IMR-90 (cell line): ENCODE measurements at regions not wholly inside any gene's neighbourhood (a gene's known extent, or its start where the extent isn't known, plus 50 kb on each side); places are given as distances from the start of the nearest gene placed in this dataset.
A peak's percentile ranks its signal among the peaks of the same experiment; 100 is the strongest.

Source experiments
- ATAC-seq: fragments of 200-7000 bp; cut with Tn5 transposase; 2 replicates; pipeline ENCODE4 v1.9.1; 2020; ENCODE audit warnings: low read depth, mild to moderate bottlenecking, moderate library complexity
- BruUV-seq: library from RNA; stranded (reverse); fragments of 400-500 nt; replicated peaks from 2 replicates; lab custom pipeline; 2021; lab: Mats Ljungman, UMichigan
- CTCF ChIA-PET: fragments of 300-600 bp; formaldehyde crosslinking; extraction: SDS; loops from one replicate; lab custom pipeline; 2021; ENCODE audit warnings: antibody characterized with exemption; lab: Yijun Ruan, JAX
- POLR2A ChIA-PET: fragments of 300-600 bp; sonication (Branson Sonifier 250); formaldehyde crosslinking; loops from one replicate; lab custom pipeline; 2022; ENCODE audit warnings: antibody characterized with exemption; ENCODE audit not compliant: unreplicated experiment; lab: Charles Lee
- DNase-seq: peaks from one replicate; pipeline ENCODE4 v3.0.0; 2013
- H2AFZ ChIP-seq: replicated peaks from 2 replicates; pipeline ENCODE3; 2013; ENCODE audit warnings: low read length, mild to moderate bottlenecking; ENCODE audit not compliant: poor library complexity
- H2AK5ac ChIP-seq: 2 replicates; pipeline ENCODE4 v1.6.1; 2013; ENCODE audit warnings: low read depth, low read length, inconsistent platforms
- H2AK9ac ChIP-seq: replicated peaks from 2 replicates; pipeline ENCODE3; 2013; ENCODE audit warnings: mild to moderate bottlenecking, low read depth, low read length, moderate library complexity; ENCODE audit not compliant: poor library complexity
- H2BK120ac ChIP-seq: 2 replicates; pipeline ENCODE4 v1.6.1; 2013; ENCODE audit warnings: low read depth, low read length, inconsistent platforms
- H2BK15ac ChIP-seq: 3 replicates; pipeline ENCODE4 v1.6.1; 2013; ENCODE audit warnings: low read depth, low read length, inconsistent platforms
- H2BK20ac ChIP-seq: 2 replicates; pipeline ENCODE4 v1.6.1; 2013; ENCODE audit warnings: low read depth, mild to moderate bottlenecking, inconsistent platforms, low read length, moderate library complexity
- H2BK5ac ChIP-seq: 2 replicates; pipeline ENCODE4 v1.6.1; 2013; ENCODE audit warnings: mild to moderate bottlenecking, low read depth, low read length, inconsistent platforms; ENCODE audit not compliant: poor library complexity, severe bottlenecking
- H3K14ac ChIP-seq: replicated peaks from 2 replicates; pipeline ENCODE4 v1.6.1; 2013; ENCODE audit warnings: low read depth, low read length, inconsistent platforms
- H3K18ac ChIP-seq: 2 replicates; pipeline ENCODE4 v1.6.1; 2013; ENCODE audit warnings: low read depth, low read length, control low read depth
- H3K23ac ChIP-seq: 2 replicates; pipeline ENCODE4 v1.6.1; 2013; ENCODE audit warnings: low read depth, low read length, inconsistent platforms
- H3K27ac ChIP-seq: 2 replicates; pipeline ENCODE4 v1.5.1; 2013; ENCODE audit warnings: mild to moderate bottlenecking, control low read depth, low read length; ENCODE audit not compliant: insufficient read depth
- H3K27me3 ChIP-seq: 2 replicates; pipeline ENCODE4 v1.6.1; 2013; ENCODE audit warnings: low read length; ENCODE audit not compliant: control insufficient read depth, insufficient read depth
- H3K36me3 ChIP-seq: 2 replicates; pipeline ENCODE4 v1.6.1; 2013; ENCODE audit warnings: low read length, mixed read lengths; ENCODE audit not compliant: control insufficient read depth, insufficient read depth
- H3K4ac ChIP-seq: 2 replicates; pipeline ENCODE4 v1.6.1; 2013; ENCODE audit warnings: low read depth, low read length, inconsistent platforms
- H3K4me1 ChIP-seq: 2 replicates; pipeline ENCODE4 v1.6.1; 2013; ENCODE audit warnings: low read length, mixed read lengths; ENCODE audit not compliant: control insufficient read depth, insufficient read depth
- H3K4me2 ChIP-seq: 2 replicates; pipeline ENCODE4 v1.6.1; 2013; ENCODE audit warnings: low read depth, mild to moderate bottlenecking, control low read depth, low read length, moderate library complexity
- H3K4me3 ChIP-seq: 2 replicates; pipeline ENCODE4 v1.5.1; 2013; ENCODE audit warnings: low read depth, mild to moderate bottlenecking, control low read depth, low read length, moderate library complexity; ENCODE audit not compliant: insufficient read depth
- H3K56ac ChIP-seq: 2 replicates; pipeline ENCODE4 v1.6.1; 2013; ENCODE audit warnings: low read length, inconsistent platforms; ENCODE audit not compliant: insufficient read depth; ENCODE audit errors: extremely low read depth
- H3K79me1 ChIP-seq, 2 experiments: 2 replicates each; pipeline ENCODE4 v1.6.1; 2013; ENCODE audit warnings: low read length in 2 of 2, inconsistent platforms in 1 of 2, low read depth in 1 of 2
- H3K9ac ChIP-seq: 2 replicates; pipeline ENCODE4 v1.6.1; 2013; ENCODE audit warnings: low read depth, low read length, control low read depth
- H3K9me1 ChIP-seq: 2 replicates; pipeline ENCODE4 v1.6.1; 2013; ENCODE audit warnings: low read length, inconsistent platforms; ENCODE audit not compliant: insufficient read depth
- H3K9me3 ChIP-seq: 2 replicates; pipeline ENCODE4 v1.6.1; 2013; ENCODE audit warnings: low read length; ENCODE audit not compliant: control insufficient read depth, insufficient read depth
- H4K20me1 ChIP-seq: 2 replicates; pipeline ENCODE4 v1.6.1; 2013; ENCODE audit warnings: low read length, inconsistent platforms; ENCODE audit not compliant: insufficient read depth
- H4K5ac ChIP-seq: 2 replicates; pipeline ENCODE4 v1.6.1; 2013; ENCODE audit warnings: mild to moderate bottlenecking, low read depth, low read length, control low read depth
- H4K8ac ChIP-seq, 2 experiments: 2 replicates each; pipeline ENCODE4 v1.6.1; 2013; ENCODE audit warnings: low read depth in 2 of 2, low read length in 2 of 2, control low read depth in 1 of 2, inconsistent platforms in 1 of 2
- H4K91ac ChIP-seq: 2 replicates; pipeline ENCODE4 v1.6.1; 2013; ENCODE audit warnings: low read depth, low read length, inconsistent platforms; ENCODE audit not compliant: insufficient read depth
- CEBPB ChIP-seq: IDR thresholded peaks from 2 replicates; pipeline ENCODE4 v1.6.1; 2012; ENCODE audit warnings: low read depth, low read length, improper control_type of control experiment
- MAFK ChIP-seq: IDR thresholded peaks from 2 replicates; pipeline ENCODE4 v1.6.1; 2012; ENCODE audit warnings: low read depth, low read length, improper control_type of control experiment
- SMC3 ChIP-seq: fragments of 150-350 bp; IDR thresholded peaks from 2 replicates; pipeline ENCODE4 v1.6.1; 2016; ENCODE audit warnings: low read depth, mild to moderate bottlenecking, antibody characterized with exemption, low read length, moderate library complexity
- WGBS, 2 experiments: methylation state at CpG; one replicate each; pipeline versions ENCODE4 v1.1.5 to v1.1.7; 2013; ENCODE audit warnings: missing lambda C conversion rate in 2 of 2; ENCODE audit not compliant: insufficient read length in 1 of 2; ENCODE audit errors: extremely low coverage in 2 of 2; 5-methylcytosine and 5-hydroxymethylcytosine counted together
- dilution Hi-C: fragments of 300-500 bp; cut with HindIII; formaldehyde crosslinking; loops from one replicate; pipeline ENCODE4 v1.14.3; 2018; ENCODE audit warnings: low sequenced_read_pairs; ENCODE audit not compliant: unreplicated experiment
- in situ Hi-C: fragments of 300-500 bp; cut with MboI; formaldehyde crosslinking; loops from 3 replicates; pipeline ENCODE4 v1.14.3; 2019; ENCODE audit warnings: low sequenced_read_pairs, inconsistent platforms, mixed read lengths
- intact Hi-C: fragments of 100-400 bp; cut with micrococcal nuclease; formaldehyde crosslinking; loops from 2 replicates; pipeline ENCODE4 v1.10.0; 2022
- TF ChIP-seq, protein P1 (sequence below): conservative IDR thresholded peaks from 2 replicates; pipeline ENCODE4 v1.5.1; 2012; ENCODE audit warnings: mild to moderate bottlenecking, low read depth, low read length, improper control_type of control experiment

DNA sequence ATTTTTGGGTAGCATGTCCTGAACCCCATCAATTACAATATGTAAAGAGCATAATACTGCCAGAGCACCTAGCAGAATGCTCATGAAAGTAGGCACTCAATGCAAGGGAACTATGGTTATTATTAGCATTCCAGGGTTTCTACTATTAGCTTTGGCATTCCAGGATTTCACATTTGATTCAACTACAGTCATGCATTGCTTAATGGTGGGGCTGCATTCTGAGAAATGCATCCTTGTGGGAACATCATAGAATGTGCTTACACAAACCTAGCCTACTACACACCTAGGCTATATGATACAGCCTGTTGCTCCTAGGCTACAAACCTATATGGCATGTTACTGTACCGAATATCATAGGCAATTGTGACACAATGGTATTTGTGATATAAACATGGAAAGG is 247.8 kb downstream of the CD83 start:
- Histone ChIP-seq H4K20me1 (no peaks in the 10 kb centered on the region), H4K8ac (no peak overlapping the region), H3K14ac (no peak overlapping the region), H3K56ac (no peak overlapping the region), H4K91ac (no peak overlapping the region), H3K9me1 (no peaks in the 10 kb centered on the region), H3K27me3 (peaks cover 27% of the 10 kb centered on the region), H2AK9ac (no peak overlapping the region), H3K18ac (no peak overlapping the region), H2AFZ (no peak overlapping the region), H3K27ac (no peak overlapping the region), H2AK5ac (no peak overlapping the region), H3K4ac (no peak overlapping the region), H3K9ac (no peak overlapping the region), H3K4me1 (peaks cover 3% of the 10 kb centered on the region), H3K36me3 (no peaks in the 10 kb centered on the region), H2BK120ac (no peak overlapping the region), H3K79me1 (no peaks in the 10 kb centered on the region), H3K4me3 (no peak overlapping the region), H2BK15ac (no peak overlapping the region), H2BK20ac (no peak overlapping the region), H4K5ac (no peak overlapping the region), H3K9me3 (no peaks in the 10 kb centered on the region), H3K23ac (no peak overlapping the region), H3K4me2 (peak overlapping the region; percentile 42; the same call in 1 of the 2 replicates), H2BK5ac (no peak overlapping the region)
- DNase-seq, result peak; percentile 71
- dilution Hi-C loops, result no loop called here
- intact Hi-C loops, result no loop called here
- no TSS peak for BruUV-seq
- TF ChIP-seq MAFK, result no peak
- TF ChIP-seq CEBPB, result peak; percentile 77
- TF ChIP-seq, protein P1, sequence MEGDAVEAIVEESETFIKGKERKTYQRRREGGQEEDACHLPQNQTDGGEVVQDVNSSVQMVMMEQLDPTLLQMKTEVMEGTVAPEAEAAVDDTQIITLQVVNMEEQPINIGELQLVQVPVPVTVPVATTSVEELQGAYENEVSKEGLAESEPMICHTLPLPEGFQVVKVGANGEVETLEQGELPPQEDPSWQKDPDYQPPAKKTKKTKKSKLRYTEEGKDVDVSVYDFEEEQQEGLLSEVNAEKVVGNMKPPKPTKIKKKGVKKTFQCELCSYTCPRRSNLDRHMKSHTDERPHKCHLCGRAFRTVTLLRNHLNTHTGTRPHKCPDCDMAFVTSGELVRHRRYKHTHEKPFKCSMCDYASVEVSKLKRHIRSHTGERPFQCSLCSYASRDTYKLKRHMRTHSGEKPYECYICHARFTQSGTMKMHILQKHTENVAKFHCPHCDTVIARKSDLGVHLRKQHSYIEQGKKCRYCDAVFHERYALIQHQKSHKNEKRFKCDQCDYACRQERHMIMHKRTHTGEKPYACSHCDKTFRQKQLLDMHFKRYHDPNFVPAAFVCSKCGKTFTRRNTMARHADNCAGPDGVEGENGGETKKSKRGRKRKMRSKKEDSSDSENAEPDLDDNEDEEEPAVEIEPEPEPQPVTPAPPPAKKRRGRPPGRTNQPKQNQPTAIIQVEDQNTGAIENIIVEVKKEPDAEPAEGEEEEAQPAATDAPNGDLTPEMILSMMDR, result no peak
- no peak for TF ChIP-seq SMC3
- ATAC-seq, result peak; percentile 57
- CTCF ChIA-PET, result no interaction called here
- in situ Hi-C loops, result no loop called here
- POLR2A ChIA-PET, result no interaction called here
- WGBS, 2 experiments, result no CpG with 5 or more reads among the region's 1 CpG
